Ovary (tissue), 3 donors: ENCODE measurements at regions not wholly inside any gene's neighbourhood (a gene's known extent, or its start where the extent isn't known, plus 50 kb on each side); places are given as distances from the start of the nearest gene placed in this dataset.

Source experiments
- EP300 ChIP-seq: sonication (generic); formaldehyde crosslinking; IDR thresholded peaks from one replicate; pipeline ENCODE4 v1.6.1; 2017; ENCODE audit warnings: antibody characterized with exemption
- POLR2A ChIP-seq: fragments of 450-650 bp; IDR thresholded peaks from one replicate; pipeline ENCODE4 v1.6.1; 2017; ENCODE audit warnings: antibody characterized with exemption, mild to moderate bottlenecking, moderate library complexity
- TF ChIP-seq, protein P1 (sequence below), 3 donors: fragments of 450-650 bp in 2 of 3; fragments of 200-600 bp in 1 of 3; IDR thresholded peaks; one replicate each; pipeline versions ENCODE4 v1.5.1 to v1.8.0; 2016 to 2022; ENCODE audit warnings: antibody characterized with exemption in 3 of 3, mild to moderate bottlenecking in 1 of 3
- donor health status: DM: no; HTN: no; CAD: no.

DNA sequence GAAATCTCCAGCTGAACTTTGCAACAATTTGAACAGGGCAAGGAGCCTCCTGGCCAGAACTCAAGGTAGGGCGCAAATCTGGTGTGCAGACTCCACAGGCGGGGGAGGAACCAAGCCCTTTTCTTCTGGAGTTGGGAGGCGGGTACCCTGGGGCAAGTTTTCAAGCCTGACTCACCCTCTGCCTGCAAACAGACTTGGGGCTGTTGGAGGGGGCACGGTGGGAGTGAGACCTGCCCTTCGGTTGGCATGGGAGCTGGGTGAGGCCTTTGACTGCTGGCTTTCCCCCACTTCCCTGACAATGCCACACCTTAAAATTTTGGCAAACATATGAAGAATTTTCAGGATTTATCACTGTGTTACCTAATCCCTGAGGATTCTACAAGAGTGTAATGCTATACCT is 709.8 kb upstream of the DIAPH2 start:
- TF ChIP-seq, protein P1, sequence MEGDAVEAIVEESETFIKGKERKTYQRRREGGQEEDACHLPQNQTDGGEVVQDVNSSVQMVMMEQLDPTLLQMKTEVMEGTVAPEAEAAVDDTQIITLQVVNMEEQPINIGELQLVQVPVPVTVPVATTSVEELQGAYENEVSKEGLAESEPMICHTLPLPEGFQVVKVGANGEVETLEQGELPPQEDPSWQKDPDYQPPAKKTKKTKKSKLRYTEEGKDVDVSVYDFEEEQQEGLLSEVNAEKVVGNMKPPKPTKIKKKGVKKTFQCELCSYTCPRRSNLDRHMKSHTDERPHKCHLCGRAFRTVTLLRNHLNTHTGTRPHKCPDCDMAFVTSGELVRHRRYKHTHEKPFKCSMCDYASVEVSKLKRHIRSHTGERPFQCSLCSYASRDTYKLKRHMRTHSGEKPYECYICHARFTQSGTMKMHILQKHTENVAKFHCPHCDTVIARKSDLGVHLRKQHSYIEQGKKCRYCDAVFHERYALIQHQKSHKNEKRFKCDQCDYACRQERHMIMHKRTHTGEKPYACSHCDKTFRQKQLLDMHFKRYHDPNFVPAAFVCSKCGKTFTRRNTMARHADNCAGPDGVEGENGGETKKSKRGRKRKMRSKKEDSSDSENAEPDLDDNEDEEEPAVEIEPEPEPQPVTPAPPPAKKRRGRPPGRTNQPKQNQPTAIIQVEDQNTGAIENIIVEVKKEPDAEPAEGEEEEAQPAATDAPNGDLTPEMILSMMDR (IDR thresholded peaks at IDR 0.05) = no peak
- TF ChIP-seq EP300 = no peak
- TF ChIP-seq POLR2A = no peak
